OCI-LY3 (cell line): ENCODE measurements at regions not wholly inside any gene's neighbourhood (a gene's known extent, or its start where the extent isn't known, plus 50 kb on each side); places are given as distances from the start of the nearest gene placed in this dataset.

ENCODE experiments used
- H2AFZ ChIP-seq: fragments of 200-600, 300-600 bp; shearing (Covaris generic); 2 replicates; pipeline ENCODE4 v1.6.0; 2014; ENCODE audit warnings: antibody characterized with exemption, low read depth, low read length
- H3K27ac ChIP-seq: fragments of 200-600, 300-600 bp; sonication (generic); 2 replicates; pipeline ENCODE4 v1.5.1; 2014; ENCODE audit warnings: mild to moderate bottlenecking, low read length, moderate library complexity, mixed read lengths
- H3K27me3 ChIP-seq: fragments of 200-600, 300-600 bp; sonication (generic); 2 replicates; pipeline ENCODE4 v1.6.1; 2014; ENCODE audit warnings: low read depth, low read length, mixed read lengths
- H3K36me3 ChIP-seq: fragments of 200-600, 300-600 bp; sonication (generic); replicated peaks from 2 replicates; pipeline ENCODE3; 2014; ENCODE audit warnings: low read depth, low read length, mixed read lengths
- H3K4me1 ChIP-seq: fragments of 300-600, 200-600 bp; sonication (generic); 2 replicates; pipeline ENCODE4 v1.6.1; 2014; ENCODE audit warnings: low read length, mixed read lengths
- H3K4me2 ChIP-seq: fragments of 200-600, 300-600 bp; sonication (generic); 2 replicates; pipeline ENCODE4 v1.6.1; 2014; ENCODE audit warnings: low read length, mixed read lengths
- H3K4me3 ChIP-seq: fragments of 300-600, 200-600 bp; sonication (generic); 2 replicates; pipeline ENCODE4 v1.5.1; 2014; ENCODE audit warnings: antibody characterized with exemption, mild to moderate bottlenecking, low read length, moderate library complexity
- H3K79me2 ChIP-seq: fragments of 300-600, 200-600 bp; shearing (Covaris generic); 2 replicates; pipeline ENCODE4 v1.6.1; 2014; ENCODE audit warnings: mild to moderate bottlenecking, low read length, mixed read lengths
- H3K9ac ChIP-seq: fragments of 300-600, 200-600 bp; shearing (Covaris generic); 2 replicates; pipeline ENCODE4 v1.6.0; 2014; ENCODE audit warnings: mild to moderate bottlenecking, low read length, moderate library complexity
- H3K9me3 ChIP-seq: fragments of 200-600, 300-600 bp; shearing (Covaris generic); 2 replicates; pipeline ENCODE4 v1.6.1; 2014; ENCODE audit warnings: low read length, mixed read lengths; ENCODE audit not compliant: insufficient read depth
- H4K20me1 ChIP-seq: fragments of 200-600, 300-600 bp; sonication (generic); 2 replicates; pipeline ENCODE4 v1.6.1; 2016; ENCODE audit warnings: low read length, mixed read lengths; ENCODE audit not compliant: insufficient read depth
- CTCF ChIP-seq: fragments of 200-600, 300-600 bp; sonication (generic); IDR thresholded peaks from 2 replicates; pipeline ENCODE4 v1.5.1; 2014; ENCODE audit warnings: antibody characterized with exemption, low read length, low read depth
- EZH2phosphoT487 ChIP-seq: fragments of 200-600 bp; shearing (Covaris generic); IDR thresholded peaks from 2 replicates; pipeline ENCODE4 v1.6.1; 2018; ENCODE audit warnings: antibody characterized with exemption, mixed run types, low read depth

GRCh38 chr16:82331397-82331796, 161.4 kb upstream of the MPHOSPH6 start:
- no peak for TF ChIP-seq CTCF
- no peak for TF ChIP-seq EZH2phosphoT487
- peaks cover 10% of the 10 kb centered on the region; the same call in 1 of the 2 replicates for H3K27me3 ChIP-seq
- H3K9me3 ChIP-seq = no peaks in the 10 kb centered on the region
- H3K36me3 ChIP-seq = no peaks in the 10 kb centered on the region
- no peaks in the 10 kb centered on the region for H3K79me2 ChIP-seq
- no peak overlapping the region for H2AFZ ChIP-seq
- no peaks in the 10 kb centered on the region for H3K4me1 ChIP-seq
- H3K4me2 ChIP-seq = no peak overlapping the region
- no peak overlapping the region for H3K9ac ChIP-seq
- H3K27ac ChIP-seq = no peak overlapping the region
- H4K20me1 ChIP-seq = no peaks in the 10 kb centered on the region
- H3K4me3 ChIP-seq = no peak overlapping the region

- TF ChIP-seq CTCF (no peak), EZH2phosphoT487 (no peak)
- H4K20me1 ChIP-seq = no peaks in the 10 kb centered on the region
- H3K9ac ChIP-seq = no peak overlapping the region
- no peaks in the 10 kb centered on the region for H3K9me3 ChIP-seq
- H3K4me1 ChIP-seq = no peaks in the 10 kb centered on the region
- H3K4me3 ChIP-seq = no peak overlapping the region
- no peak overlapping the region for H3K4me2 ChIP-seq
- no peak overlapping the region for H3K27ac ChIP-seq
- no peak overlapping the region for H2AFZ ChIP-seq
- H3K36me3 ChIP-seq = no peaks in the 10 kb centered on the region
- no peaks in the 10 kb centered on the region for H3K79me2 ChIP-seq
- peaks cover 14% of the 10 kb centered on the region; the same call in 1 of the 2 replicates for H3K27me3 ChIP-seq
Measured at GRCh38 chr16:82329504-82330192, 159.6 kb upstream of the MPHOSPH6 start.

GRCh38 chr16:82328881-82329469, 159.0 kb upstream of the MPHOSPH6 start:
- H3K27me3 ChIP-seq = peaks cover 14% of the 10 kb centered on the region; the same call in 1 of the 2 replicates
- H3K4me2 ChIP-seq = no peak overlapping the region
- no peak overlapping the region for H3K4me3 ChIP-seq
- H3K9ac ChIP-seq = no peak overlapping the region
- no peaks in the 10 kb centered on the region for H3K79me2 ChIP-seq
- no peaks in the 10 kb centered on the region for H3K9me3 ChIP-seq
- no peaks in the 10 kb centered on the region for H3K36me3 ChIP-seq
- TF ChIP-seq EZH2phosphoT487 (no peak), CTCF (no peak)
- no peaks in the 10 kb centered on the region for H4K20me1 ChIP-seq
- H2AFZ ChIP-seq = no peak overlapping the region
- H3K27ac ChIP-seq = no peak overlapping the region
- H3K4me1 ChIP-seq = no peaks in the 10 kb centered on the region

- Histone ChIP-seq H3K27me3 (peaks cover 14% of the 10 kb centered on the region; the same call in 1 of the 2 replicates), H3K9ac (no peak overlapping the region), H2AFZ (no peak overlapping the region), H3K4me1 (no peaks in the 10 kb centered on the region), H3K79me2 (no peaks in the 10 kb centered on the region), H3K36me3 (no peaks in the 10 kb centered on the region), H3K4me3 (no peak overlapping the region), H3K27ac (no peak overlapping the region), H4K20me1 (no peaks in the 10 kb centered on the region), H3K9me3 (no peaks in the 10 kb centered on the region), H3K4me2 (no peak overlapping the region)
- TF ChIP-seq CTCF (no peak), EZH2phosphoT487 (no peak)
Measured at GRCh38 chr16:82323171-82323570, 153.1 kb upstream of the MPHOSPH6 start.
